HepG2 (cell line): ENCODE measurements at regions not wholly inside any gene's neighbourhood (a gene's known extent, or its start where the extent isn't known, plus 50 kb on each side); places are given as distances from the start of the nearest gene placed in this dataset.

ENCODE experiments used
- ATAC-seq: fragments of 200-7000 bp; cut with Tn5 transposase; 3 replicates; pipeline ENCODE4 v1.9.1; 2020; ENCODE audit warnings: mild to moderate bottlenecking, moderate library complexity
- BruUV-seq: library from RNA; stranded (reverse); fragments of 400-500 nt; replicated peaks from 2 replicates; lab custom pipeline; 2021; lab: Mats Ljungman, UMichigan
- CTCF ChIA-PET: fragments of 300-600 bp; formaldehyde crosslinking; extraction: SDS; loops from one replicate; lab custom pipeline; 2021; ENCODE audit warnings: low total read pairs, inconsistent platforms, low intra/inter-chr PET ratio; lab: Yijun Ruan, JAX
- POLR2A ChIA-PET: fragments of 350-600 bp; sonication (Branson Sonifier 250); formaldehyde crosslinking; loops from one replicate; lab custom pipeline; 2020; ENCODE audit warnings: antibody characterized with exemption, inconsistent platforms; lab: Yijun Ruan, JAX
- DNase-seq: peaks from one replicate; pipeline ENCODE4 v3.0.0-alpha.2; 2015; ENCODE audit warnings: low spot score
- FAIRE-seq: peaks from 3 replicates; lab custom pipeline; 2011; peaks lifted over from hg19 to GRCh38; lab: Jason Lieb, UNC
- H2AFZ ChIP-seq: one replicate; pipeline ENCODE4 v1.6.1; 2011; ENCODE audit warnings: low read length, inconsistent platforms
- H3K27ac ChIP-seq: fragments of 300-600 bp; 3 replicates; pipeline ENCODE4 v1.8.0; 2011; ENCODE audit warnings: mixed run types, mild to moderate bottlenecking, mixed read lengths, low read length, inconsistent platforms; ENCODE audit not compliant: insufficient read depth; ENCODE audit errors: extremely low read length
- H3K27me3 ChIP-seq, 2 experiments: fragments of 200-600 bp in 1 of 2; 2 replicates in 1 of 2; 3 replicates in 1 of 2; pipeline versions ENCODE4 v1.6.0 to v1.8.0; 2011; ENCODE audit warnings: low read length in 2 of 2, mild to moderate bottlenecking in 2 of 2, moderate library complexity in 2 of 2, inconsistent platforms in 1 of 2; ENCODE audit not compliant: insufficient read depth in 2 of 2, control insufficient read depth in 1 of 2
- H3K36me3 ChIP-seq, 2 experiments: fragments of 200-600 bp in 1 of 2; replicated peaks in 1 of 2; 2 replicates in 1 of 2; 3 replicates in 1 of 2; pipeline versions ENCODE4 v1.5.1 to v1.8.0; 2011; ENCODE audit warnings: low read length in 2 of 2, inconsistent platforms in 1 of 2; ENCODE audit not compliant: insufficient read depth in 2 of 2, control insufficient read depth in 1 of 2
- H3K4me1 ChIP-seq: 2 replicates; pipeline ENCODE4 v1.5.1; 2012; ENCODE audit warnings: low read length, inconsistent platforms; ENCODE audit not compliant: insufficient read depth
- H3K4me2 ChIP-seq: 2 replicates; pipeline ENCODE4 v1.6.0; 2011; ENCODE audit warnings: low read depth, low read length, inconsistent platforms
- H3K4me3 ChIP-seq, 3 experiments: fragments of 200-600 bp in 1 of 3; sonication (generic), shearing (Covaris generic) in 1 of 3; replicated peaks in 1 of 3; 2 replicates each; pipeline ENCODE4 v1.5.1; 2011 to 2016; ENCODE audit warnings: low read length in 3 of 3, inconsistent platforms in 2 of 3, low read depth in 2 of 3, mild to moderate bottlenecking in 2 of 3, control low read depth in 1 of 3, mixed read lengths in 1 of 3; ENCODE audit not compliant: insufficient read depth in 1 of 3
- H3K79me2 ChIP-seq: one replicate; pipeline ENCODE4 v1.6.1; 2011; ENCODE audit warnings: low read length, inconsistent platforms; ENCODE audit not compliant: insufficient read depth
- H3K9ac ChIP-seq: 2 replicates; pipeline ENCODE4 v1.6.0; 2011; ENCODE audit warnings: mild to moderate bottlenecking, low read depth, low read length, inconsistent platforms; ENCODE audit not compliant: insufficient read depth
- H3K9me3 ChIP-seq: 2 replicates; pipeline ENCODE4 v1.5.1; 2012; ENCODE audit warnings: mild to moderate bottlenecking, low read length
- H4K20me1 ChIP-seq: 2 replicates; pipeline ENCODE4 v1.6.0; 2011; ENCODE audit warnings: inconsistent platforms, mild to moderate bottlenecking, low read length, moderate library complexity; ENCODE audit not compliant: insufficient read depth
- ETV5 ChIP-seq: IDR thresholded peaks from 2 replicates; pipeline ENCODE4 v1.6.1; 2018; ENCODE audit warnings: missing biosample characterization, missing genetic modification reagents, inconsistent platforms, borderline replicate concordance
- SMC3 ChIP-seq: IDR thresholded peaks from 2 replicates; pipeline ENCODE4 v1.6.1; 2011; ENCODE audit warnings: low read length, improper control_type of control experiment
- ZNF180 ChIP-seq: sonication (generic); formaldehyde crosslinking; IDR thresholded peaks from 2 replicates; pipeline ENCODE4 v1.4.0; 2020; ENCODE audit warnings: low read depth, missing genetic modification reagents, borderline replicate concordance
- ZNF253 ChIP-seq: sonication (generic); formaldehyde crosslinking; IDR thresholded peaks from 2 replicates; pipeline ENCODE4 v1.8.0; 2022; ENCODE audit warnings: mild to moderate bottlenecking, missing genetic modification reagents, borderline replicate concordance
- ZNF687 ChIP-seq: sonication (generic); formaldehyde crosslinking; IDR thresholded peaks from 2 replicates; pipeline ENCODE4 v1.5.1; 2020; ENCODE audit warnings: mild to moderate bottlenecking, missing genetic modification reagents, moderate library complexity
- ZNF883 ChIP-seq: sonication (generic); formaldehyde crosslinking; IDR thresholded peaks from 2 replicates; pipeline ENCODE4 v1.5.1; 2020; ENCODE audit warnings: mild to moderate bottlenecking, missing genetic modification reagents; ENCODE audit errors: not compliant biosample characterization
- WGBS: methylation state at CpG from one replicate; pipeline ENCODE4 v1.1.6; 2017; ENCODE audit warnings: low lambda C conversion rate; 5-methylcytosine and 5-hydroxymethylcytosine counted together
- in situ Hi-C: cut with HindIII; loops from 2 replicates; pipeline ENCODE4 v1.10.0; 2017; ENCODE audit warnings: low pct_unique_long_range_greater_than_20kb; ENCODE audit not compliant: extremely low pct_ligation_motif_present
- intact Hi-C: fragments of 100-400 bp; cut with micrococcal nuclease; formaldehyde crosslinking; loops from one replicate; pipeline ENCODE4 v1.10.0; 2022; ENCODE audit not compliant: unreplicated experiment
- TF ChIP-seq, protein P1 (sequence below): sonication (generic); formaldehyde crosslinking; IDR thresholded peaks from 2 replicates; pipeline ENCODE4 v1.5.0; 2020; ENCODE audit warnings: missing genetic modification reagents

DNA sequence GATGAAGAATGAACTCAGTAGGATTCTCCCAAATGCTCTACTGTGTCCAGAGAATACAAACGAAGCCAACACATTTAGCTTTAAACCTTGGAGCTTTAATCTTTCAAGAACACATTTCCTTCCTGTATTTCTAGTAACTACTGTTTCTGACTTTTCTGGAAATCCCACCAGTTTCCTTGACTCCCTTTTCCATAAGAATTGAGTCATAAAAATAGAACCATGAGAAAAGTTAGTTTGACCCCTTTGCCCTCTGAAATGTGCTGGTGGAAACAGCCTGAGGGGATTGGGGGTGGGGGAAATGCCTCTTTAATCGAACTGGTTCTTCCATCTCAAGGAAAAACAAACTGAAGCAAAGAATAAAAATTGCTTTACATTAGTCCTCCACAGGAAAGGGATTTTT is 123.9 kb downstream of the TMEM17 start:
- FAIRE-seq (no peak), DNase-seq (no peak), ATAC-seq (no peak)
- Histone ChIP-seq H3K9ac (no peak overlapping the region), H3K36me3 (no peaks in the 10 kb centered on the region), H3K79me2 (no peaks in the 10 kb centered on the region), H3K4me3 (no peak overlapping the region), H3K4me1 (no peaks in the 10 kb centered on the region), H3K27me3 (peaks cover 0 to 12% of the 10 kb centered on the region in 2 experiments; a peak in 2 of 5 replicates), H3K9me3 (peaks cover 5% of the 10 kb centered on the region; the same call in 1 of the 2 replicates), H2AFZ (no peak overlapping the region), H3K4me2 (no peak overlapping the region), H3K27ac (no peak overlapping the region), H4K20me1 (no peaks in the 10 kb centered on the region)
- in situ Hi-C loops (no loop called here), intact Hi-C loops (no loop called here)
- 1% methylated on average over 2 of the region's 2 CpGs for WGBS
- BruUV-seq: no TSS peak
- TF ChIP-seq ETV5: no peak
- no peak for TF ChIP-seq ZNF180 (CRISPR knock-in tag)
- ChIA-PET POLR2A (no interaction called here), CTCF (no interaction called here)

DNA sequence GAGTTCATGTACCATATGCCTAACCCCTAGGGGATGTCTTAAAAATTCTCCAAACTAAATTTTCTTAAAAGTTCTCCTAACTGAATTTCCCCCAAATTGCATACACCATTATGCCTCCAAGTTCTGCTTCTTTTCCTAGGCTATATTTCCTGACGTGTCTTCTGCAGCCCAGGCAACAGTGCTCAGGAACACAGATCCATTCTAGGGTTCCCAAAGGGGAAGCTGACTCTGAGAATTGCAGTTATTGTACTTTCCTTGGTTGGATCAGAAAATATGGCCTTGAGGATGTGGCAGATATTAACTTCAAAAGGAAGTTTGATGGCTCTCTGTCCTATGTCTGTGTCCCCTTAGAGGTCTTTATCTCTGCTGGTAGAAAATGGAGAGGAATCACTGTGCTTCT is 124.3 kb downstream of the TMEM17 start:
- peaks cover 0 to 12% of the 10 kb centered on the region in 2 experiments; a peak in 2 of 5 replicates for H3K27me3 ChIP-seq
- intact Hi-C loops (no loop called here), in situ Hi-C loops (no loop called here)
- no peak overlapping the region for H2AFZ ChIP-seq
- no peak overlapping the region for H3K4me3 ChIP-seq
- FAIRE-seq (no peak), DNase-seq (no peak), ATAC-seq (no peak)
- H3K79me2 ChIP-seq: no peaks in the 10 kb centered on the region
- TF ChIP-seq SMC3 (no peak), ZNF253 (CRISPR knock-in tag) (no peak), ZNF883 (CRISPR knock-in tag) (no peak), ZNF687 (CRISPR knock-in tag) (no peak)
- TF ChIP-seq, protein P1, sequence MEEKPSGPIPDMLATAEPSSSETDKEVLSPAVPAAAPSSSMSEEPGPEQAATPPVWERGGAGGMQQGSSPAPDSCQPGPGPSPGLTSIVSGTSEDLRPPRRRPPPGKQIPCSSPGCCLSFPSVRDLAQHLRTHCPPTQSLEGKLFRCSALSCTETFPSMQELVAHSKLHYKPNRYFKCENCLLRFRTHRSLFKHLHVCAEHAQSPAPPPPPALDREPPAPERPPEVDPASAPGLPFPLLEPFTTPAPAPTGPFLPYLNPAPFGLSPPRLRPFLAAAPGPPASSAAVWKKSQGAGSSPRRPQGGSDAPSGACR: no peak
- H3K27ac ChIP-seq: no peak overlapping the region
- POLR2A ChIA-PET: no interaction called here
- H3K9me3 ChIP-seq: peaks cover 5% of the 10 kb centered on the region; the same call in 1 of the 2 replicates
- no TSS peak for BruUV-seq
- 17% methylated on average over 1 of the region's 1 CpG for WGBS
- no peaks in the 10 kb centered on the region for H3K4me1 ChIP-seq
- H3K4me2 ChIP-seq: no peak overlapping the region
- H4K20me1 ChIP-seq: no peaks in the 10 kb centered on the region
- H3K9ac ChIP-seq: no peak overlapping the region
- H3K36me3 ChIP-seq: no peaks in the 10 kb centered on the region
- CTCF ChIA-PET: no interaction called here
